SJSA1 (cell line): ENCODE measurements at regions not wholly inside any gene's neighbourhood (a gene's known extent, or its start where the extent isn't known, plus 50 kb on each side); places are given as distances from the start of the nearest gene placed in this dataset.
"Not testable (repeated sequence)": the region's sequence is repeated elsewhere in the genome, so short reads cannot be mapped to it uniquely, and the experiment has no call there.

Experiments used
- DNase-seq, 2 experiments: peaks; one replicate each; pipeline ENCODE4 v3.0.0-alpha.2; 2015 to 2020; ENCODE audit warnings: low spot score in 2 of 2, low read depth in 1 of 2
- H3K27ac ChIP-seq: fragments of 250-450 bp; sonication (Bioruptor Pico); 2 replicates; pipeline ENCODE4 v1.5.1; 2020; ENCODE audit warnings: mild to moderate bottlenecking, moderate library complexity
- H3K27me3 ChIP-seq: fragments of 250-450 bp; sonication (Bioruptor Pico); replicated peaks from 2 replicates; pipeline ENCODE4 v1.5.1; 2020; ENCODE audit warnings: mild to moderate bottlenecking, moderate library complexity
- H3K36me3 ChIP-seq: fragments of 250-450 bp; sonication (Bioruptor Pico); 2 replicates; pipeline ENCODE4 v1.5.1; 2020; ENCODE audit warnings: mild to moderate bottlenecking
- H3K4me1 ChIP-seq: fragments of 250-450 bp; sonication (Bioruptor Pico); replicated peaks from 2 replicates; pipeline ENCODE4 v1.6.1; 2021; ENCODE audit warnings: mild to moderate bottlenecking
- H3K4me3 ChIP-seq: fragments of 250-450 bp; sonication (Bioruptor Pico); 2 replicates; pipeline ENCODE4 v1.5.1; 2020; ENCODE audit warnings: mild to moderate bottlenecking
- H3K9me3 ChIP-seq: fragments of 250-450 bp; sonication (Bioruptor Pico); replicated peaks from 2 replicates; pipeline ENCODE4 v1.5.1; 2020; ENCODE audit warnings: mild to moderate bottlenecking

DNA sequence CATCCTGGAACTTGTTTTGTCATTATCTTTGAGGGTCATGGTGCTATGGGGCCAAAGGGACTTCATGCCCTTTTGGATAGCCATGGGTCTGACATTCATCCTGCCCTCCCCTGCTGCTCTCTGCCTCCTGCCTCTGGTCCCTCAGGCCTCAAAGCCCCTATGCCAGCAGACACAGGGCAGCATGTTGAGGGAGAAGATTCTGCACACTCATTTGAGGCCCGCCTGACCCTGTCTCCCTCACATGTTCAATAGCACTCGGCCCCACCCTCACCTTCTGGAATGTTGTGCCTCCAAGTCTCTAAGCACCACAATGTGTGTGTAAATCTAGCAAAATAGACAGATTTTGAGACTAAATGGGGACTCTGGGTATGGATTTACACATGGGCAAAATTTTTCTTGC is 178.7 kb upstream of the ANKRD28 start:
- Histone ChIP-seq H3K36me3 (no peaks in the 10 kb centered on the region), H3K4me3 (no peak overlapping the region), H3K27ac (no peak overlapping the region)

DNA sequence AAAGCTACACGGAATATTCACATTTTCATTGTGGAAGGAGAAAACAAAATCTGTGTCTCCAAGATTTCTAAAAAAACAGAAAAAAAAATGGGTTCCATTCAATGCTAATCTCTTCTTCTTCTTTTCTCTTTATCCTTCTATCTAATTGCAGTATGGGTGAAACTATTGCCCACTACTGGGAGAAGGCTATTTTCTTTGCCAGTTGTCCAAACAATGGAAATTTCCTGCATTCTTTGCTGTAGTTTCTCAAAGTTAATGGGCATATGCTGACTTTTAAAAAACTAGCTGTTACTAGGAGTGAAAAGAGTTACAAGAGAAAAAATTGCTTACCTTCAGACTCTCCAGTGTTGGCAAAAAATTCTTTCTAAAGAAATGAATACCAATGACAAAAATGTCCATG is 179.3 kb upstream of the ANKRD28 start:
- H3K36me3 ChIP-seq = no peaks in the 10 kb centered on the region

More for the DNA sequence above, 178.7 kb upstream of the ANKRD28 start:
- H3K27me3 ChIP-seq = no peaks in the 10 kb centered on the region
- DNase-seq = no peak
- H3K9me3 ChIP-seq = no peaks in the 10 kb centered on the region
- peaks cover 12% of the 10 kb centered on the region for H3K4me1 ChIP-seq

DNA sequence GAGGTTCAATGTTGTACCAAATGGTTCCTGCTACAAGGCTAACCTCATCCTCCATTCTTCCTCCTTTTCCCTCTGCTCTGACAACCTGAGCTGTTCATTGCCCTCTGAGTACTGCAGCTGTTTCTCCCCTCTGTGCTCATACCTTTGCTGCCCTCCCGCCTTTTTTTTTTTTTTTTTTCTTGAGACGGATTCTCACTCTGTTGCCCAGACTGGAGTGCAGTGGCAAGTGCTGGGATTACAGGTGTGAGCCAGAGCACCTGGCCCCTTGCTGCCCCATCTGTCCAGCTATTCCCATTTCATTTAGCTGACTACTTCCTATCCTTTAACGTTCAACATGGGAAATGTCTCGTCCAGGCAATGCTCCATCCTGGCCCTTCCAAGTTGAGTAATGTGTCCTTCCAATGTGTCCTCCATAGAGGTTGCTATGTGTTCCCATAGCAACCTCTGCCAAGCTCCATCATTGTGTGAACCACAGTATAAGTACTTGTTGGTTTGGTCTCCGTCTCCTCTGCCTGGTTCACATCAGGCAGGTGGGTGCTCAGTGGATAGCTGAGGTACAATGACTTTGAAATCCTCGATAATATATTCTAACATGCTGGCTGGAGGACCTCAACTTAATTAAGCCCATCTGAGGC is 179.9 kb upstream of the ANKRD28 start:
- peaks cover 21% of the 10 kb centered on the region for H3K4me1 ChIP-seq
- H3K27me3 ChIP-seq = no peaks in the 10 kb centered on the region
- no peak overlapping the region for H3K27ac ChIP-seq
- H3K9me3 ChIP-seq = no peaks in the 10 kb centered on the region
- no peaks in the 10 kb centered on the region for H3K36me3 ChIP-seq
- no peak for DNase-seq
- H3K4me3 ChIP-seq = no peak overlapping the region

More for the DNA sequence above, 179.3 kb upstream of the ANKRD28 start:
- peak in 1 of 2 experiments; percentile 16 for DNase-seq
- H3K27me3 ChIP-seq = no peaks in the 10 kb centered on the region
- H3K4me1 ChIP-seq = peaks cover 16% of the 10 kb centered on the region
- no peaks in the 10 kb centered on the region for H3K9me3 ChIP-seq
- H3K4me3 ChIP-seq = no peak overlapping the region
- H3K27ac ChIP-seq = no peak overlapping the region

GRCh38 chr3:15978801-15979200 is 181.0 kb upstream of the ANKRD28 start:
- no peaks in the 10 kb centered on the region for H3K9me3 ChIP-seq
- no peak for DNase-seq

DNA sequence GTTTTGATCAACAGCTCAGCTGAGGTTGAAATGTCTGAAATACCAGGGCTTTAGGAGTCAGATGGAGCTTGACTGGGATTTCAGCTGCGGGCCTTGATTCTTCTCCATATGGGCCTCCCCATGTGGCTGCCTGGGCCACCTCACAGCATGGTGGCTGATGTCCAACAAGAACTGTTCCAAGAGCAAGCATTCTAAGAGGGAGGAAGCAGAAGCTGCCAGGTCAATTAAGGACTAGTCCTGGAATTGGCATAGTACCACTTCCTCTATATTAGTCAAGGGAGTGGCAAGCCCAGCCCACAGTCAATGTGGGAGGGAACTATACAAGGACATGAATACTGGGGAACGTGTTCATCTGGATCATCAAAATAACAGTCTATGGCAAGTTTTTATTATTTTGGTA is 181.7 kb upstream of the ANKRD28 start:
- no peaks in the 10 kb centered on the region for H3K36me3 ChIP-seq
- no peaks in the 10 kb centered on the region for H3K9me3 ChIP-seq
- no peaks in the 10 kb centered on the region for H3K27me3 ChIP-seq
- peaks cover 35% of the 10 kb centered on the region for H3K4me1 ChIP-seq
- H3K27ac ChIP-seq = no peak overlapping the region
- H3K4me3 ChIP-seq = no peak overlapping the region
- DNase-seq = no peak

More at GRCh38 chr3:15978801-15979200, 181.0 kb upstream of the ANKRD28 start:
- H3K27me3 ChIP-seq = no peaks in the 10 kb centered on the region
- H3K4me1 ChIP-seq = peaks cover 30% of the 10 kb centered on the region
- H3K36me3 ChIP-seq = no peaks in the 10 kb centered on the region
- no peak overlapping the region for H3K4me3 ChIP-seq
- no peak overlapping the region for H3K27ac ChIP-seq

- H3K4me1 ChIP-seq = peaks cover 35% of the 10 kb centered on the region
- H3K27me3 ChIP-seq = no peaks in the 10 kb centered on the region
- H3K27ac ChIP-seq = no peak overlapping the region
- DNase-seq = no peak
- no peak overlapping the region for H3K4me3 ChIP-seq
- no peaks in the 10 kb centered on the region for H3K36me3 ChIP-seq
- no peaks in the 10 kb centered on the region for H3K9me3 ChIP-seq
Observed at GRCh38 chr3:15979900-15980299, 182.1 kb upstream of the ANKRD28 start.

GRCh38 chr3:15982243-15982642 is 184.5 kb upstream of the ANKRD28 start:
- Histone ChIP-seq H3K9me3 (no peaks in the 10 kb centered on the region), H3K36me3 (no peaks in the 10 kb centered on the region), H3K4me3 (no peak overlapping the region), H3K27ac (peak overlapping the region; percentile 90), H3K4me1 (peaks cover 26% of the 10 kb centered on the region), H3K27me3 (no peaks in the 10 kb centered on the region)
- DNase-seq = no peak

GRCh38 chr3:15982667-15983196 is 185.0 kb upstream of the ANKRD28 start:
- no peak overlapping the region for H3K4me3 ChIP-seq
- H3K9me3 ChIP-seq = no peaks in the 10 kb centered on the region
- peak overlapping the region; percentile 90 for H3K27ac ChIP-seq
- no peaks in the 10 kb centered on the region for H3K36me3 ChIP-seq
- DNase-seq = peak; percentile 87 to 89
- peaks cover 23% of the 10 kb centered on the region for H3K4me1 ChIP-seq
- H3K27me3 ChIP-seq = no peaks in the 10 kb centered on the region

DNA sequence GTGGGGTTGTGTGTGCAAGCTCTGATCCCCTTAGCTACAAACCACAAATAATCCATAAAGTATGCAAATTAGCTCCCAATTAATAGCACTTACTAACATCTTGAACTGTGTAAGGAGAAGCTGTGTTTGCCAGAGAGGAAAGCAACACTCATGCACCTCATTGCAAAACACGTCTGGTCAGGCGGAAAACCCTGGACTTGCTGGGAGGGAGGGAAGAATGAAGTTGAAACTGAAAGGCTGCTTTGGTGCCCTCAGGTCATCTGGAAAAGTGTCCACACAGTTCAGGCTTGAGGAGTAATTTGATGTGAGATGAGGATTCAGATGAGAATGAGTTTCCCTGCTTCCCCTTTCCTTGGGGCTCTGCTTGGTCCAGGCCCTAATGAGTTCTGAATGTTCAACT is 185.5 kb upstream of the ANKRD28 start:
- DNase-seq = no peak
- H3K9me3 ChIP-seq = no peaks in the 10 kb centered on the region
- no peaks in the 10 kb centered on the region for H3K36me3 ChIP-seq
- H3K27me3 ChIP-seq = no peaks in the 10 kb centered on the region
- H3K4me1 ChIP-seq = peaks cover 23% of the 10 kb centered on the region
- peak overlapping the region; percentile 90 for H3K27ac ChIP-seq
- no peak overlapping the region for H3K4me3 ChIP-seq

GRCh38 chr3:15983693-15984092 is 185.9 kb upstream of the ANKRD28 start:
- no peaks in the 10 kb centered on the region for H3K36me3 ChIP-seq
- H3K27me3 ChIP-seq = no peaks in the 10 kb centered on the region
- DNase-seq = no peak
- peak overlapping the region; percentile 90 for H3K27ac ChIP-seq
- peaks cover 23% of the 10 kb centered on the region for H3K4me1 ChIP-seq
- no peak overlapping the region for H3K4me3 ChIP-seq
- H3K9me3 ChIP-seq = no peaks in the 10 kb centered on the region

DNA sequence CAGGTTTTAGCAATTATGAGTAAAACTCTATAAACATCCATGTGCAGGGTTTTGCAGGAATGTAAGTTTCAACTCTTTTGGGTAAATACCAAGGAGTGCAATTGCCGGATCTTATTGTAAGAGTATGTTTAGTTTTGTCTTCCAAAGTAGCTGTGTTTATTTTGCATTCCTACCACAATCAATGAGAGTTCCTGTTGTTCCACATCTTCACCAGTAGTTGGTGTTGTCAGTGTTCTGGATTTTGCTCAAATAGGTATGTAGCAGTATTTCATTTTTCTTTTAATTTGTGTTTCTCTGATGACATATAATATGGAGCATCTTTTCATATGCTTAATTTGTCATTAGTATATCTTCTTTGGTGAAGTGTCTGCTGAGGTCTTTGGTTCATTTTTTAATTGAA is 185.1 kb upstream of the GALNT15 start:
- DNase-seq = peak in 1 of 2 experiments; percentile 47
- Histone ChIP-seq H3K27me3 (no peaks in the 10 kb centered on the region), H3K9me3 (no peaks in the 10 kb centered on the region), H3K36me3 (no peaks in the 10 kb centered on the region), H3K4me1 (peaks cover 8% of the 10 kb centered on the region), H3K4me3 (no peak overlapping the region), H3K27ac (no peak overlapping the region)

- DNase-seq, H3K27ac ChIP-seq: not testable (repeated sequence)
Observed at GRCh38 chr3:15993660-15994059, 180.8 kb upstream of the GALNT15 start.

DNA sequence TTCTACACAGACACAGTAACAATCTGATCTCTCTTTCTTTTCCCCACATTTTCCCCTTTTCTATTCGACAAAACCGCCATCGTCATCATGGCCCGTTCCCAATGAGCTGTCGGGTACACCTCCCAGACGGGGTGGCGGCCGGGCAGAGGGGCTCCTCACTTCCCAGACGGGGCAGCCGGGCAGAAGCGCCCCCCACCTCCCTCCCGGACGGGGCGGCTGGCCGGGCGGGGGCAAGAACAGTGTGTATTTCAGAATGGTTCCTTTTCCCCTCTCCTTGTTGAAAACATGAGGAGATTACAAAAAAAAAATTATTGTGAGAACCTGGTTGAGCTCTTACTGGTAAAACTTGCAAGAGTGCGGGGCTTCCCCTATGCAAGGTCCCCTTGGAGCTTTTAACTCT is 178.0 kb upstream of the GALNT15 start:
- H3K9me3 ChIP-seq, DNase-seq, H3K4me1 ChIP-seq, H3K27me3 ChIP-seq, H3K36me3 ChIP-seq, H3K4me3 ChIP-seq, H3K27ac ChIP-seq: not testable (repeated sequence)

More at GRCh38 chr3:15993660-15994059, 180.8 kb upstream of the GALNT15 start:
- H3K4me1 ChIP-seq, H3K27me3 ChIP-seq, H3K9me3 ChIP-seq, H3K4me3 ChIP-seq, H3K36me3 ChIP-seq: not testable (repeated sequence)

GRCh38 chr3:15997274-15997943 is 177.1 kb upstream of the GALNT15 start:
- Histone ChIP-seq H3K9me3 (no peaks in the 10 kb centered on the region), H3K27ac (no peak overlapping the region), H3K27me3 (no peaks in the 10 kb centered on the region), H3K4me3 (no peak overlapping the region), H3K36me3 (no peaks in the 10 kb centered on the region), H3K4me1 (no peaks in the 10 kb centered on the region)
- no peak for DNase-seq
